ENCODE measurements at regions not wholly inside any gene's neighbourhood (a gene's known extent, or its start where the extent isn't known, plus 50 kb on each side); places are given as distances from the start of the nearest gene placed in this dataset.

DNA sequence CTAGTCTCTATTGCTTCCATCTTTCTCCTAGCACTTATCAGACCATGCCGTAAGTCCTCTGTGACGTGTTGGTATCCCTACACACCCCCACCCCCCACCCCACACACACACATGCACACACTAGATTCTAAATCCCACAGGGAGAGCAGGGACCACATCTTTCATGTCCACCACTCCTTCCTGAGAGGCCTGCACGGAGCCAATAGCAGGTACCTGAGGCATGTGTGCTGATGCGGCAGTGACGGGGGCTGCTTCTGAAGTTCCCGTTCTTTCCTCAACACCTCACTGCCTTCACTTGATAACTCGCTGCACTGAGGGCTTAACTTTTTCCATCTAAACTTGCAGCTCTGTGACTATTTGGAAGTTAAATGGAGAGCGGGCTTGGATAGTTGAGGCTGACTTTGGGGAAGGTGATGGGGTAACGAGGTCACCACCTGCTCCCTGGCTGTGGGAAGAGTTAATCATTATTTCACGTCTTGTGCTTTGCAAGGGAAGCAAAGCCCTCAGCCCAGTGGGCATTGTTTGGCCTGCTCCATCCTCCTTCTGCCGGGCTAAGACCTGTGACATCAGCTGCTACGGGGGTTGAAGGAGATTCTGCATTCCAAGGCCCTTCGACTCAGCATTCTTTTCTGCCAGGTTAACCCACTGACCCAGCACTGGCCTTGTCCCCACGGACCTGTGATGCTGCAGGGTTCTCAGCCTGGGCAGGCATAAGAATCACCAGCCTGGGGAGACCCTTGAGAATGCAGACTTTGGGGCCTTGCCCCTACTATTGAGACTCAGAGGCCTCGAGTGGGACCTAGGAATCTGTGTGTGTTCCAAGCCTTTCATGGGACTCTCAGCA is 187.8 kb downstream of the ANKRD60 start:
- ChIA-PET CTCF (no interaction called here), POLR2A (no interaction called here)
- ATAC-seq (replicated peaks in 1 of 4), result no peak
- H3K27me3 ChIP-seq (replicated peaks in 1 of 2; ENCODE audit: control insufficient read depth in 2 of 2, extremely low read depth in 1 of 2, insufficient read depth in 2 of 2, low read length in 1 of 2), result peaks cover 0 to 27% of the 10 kb centered on the region in 2 experiments
- H3K27ac Mint-ChIP-seq, result no peak overlapping the region
- H3K4me3 ChIP-seq (ENCODE audit: control insufficient read depth in 1 of 2, extremely low read depth in 1 of 2, low read length in 1 of 2), result no peak overlapping the region
- H3K9me3 ChIP-seq, result no peaks in the 10 kb centered on the region
- H3K36me3 ChIP-seq (ENCODE audit: control insufficient read depth in 2 of 2, extremely low read depth in 1 of 2, insufficient read depth in 1 of 2, low read length in 1 of 2), result no peaks in the 10 kb centered on the region
- no peaks in the 10 kb centered on the region for H3K36me3 Mint-ChIP-seq
- no peak overlapping the region for H3K4me3 Mint-ChIP-seq
- H3K27me3 Mint-ChIP-seq, result peaks cover 17 to 19% of the 10 kb centered on the region in 2 donors
- no peak overlapping the region for H3K27ac ChIP-seq (ENCODE audit: low read length)
- 67% methylated on average over 13 of the region's 15 CpGs for WGBS (ENCODE audit: insufficient coverage)
- H3K4me1 Mint-ChIP-seq, result no peaks in the 10 kb centered on the region
- no peaks in the 10 kb centered on the region for H3K9me3 Mint-ChIP-seq
- no peak for DNase-seq
- no peaks in the 10 kb centered on the region for H3K4me1 ChIP-seq (ENCODE audit: control insufficient read depth in 1 of 2, extremely low read depth in 1 of 2, insufficient read depth in 2 of 2, low read length in 2 of 2)

DNA sequence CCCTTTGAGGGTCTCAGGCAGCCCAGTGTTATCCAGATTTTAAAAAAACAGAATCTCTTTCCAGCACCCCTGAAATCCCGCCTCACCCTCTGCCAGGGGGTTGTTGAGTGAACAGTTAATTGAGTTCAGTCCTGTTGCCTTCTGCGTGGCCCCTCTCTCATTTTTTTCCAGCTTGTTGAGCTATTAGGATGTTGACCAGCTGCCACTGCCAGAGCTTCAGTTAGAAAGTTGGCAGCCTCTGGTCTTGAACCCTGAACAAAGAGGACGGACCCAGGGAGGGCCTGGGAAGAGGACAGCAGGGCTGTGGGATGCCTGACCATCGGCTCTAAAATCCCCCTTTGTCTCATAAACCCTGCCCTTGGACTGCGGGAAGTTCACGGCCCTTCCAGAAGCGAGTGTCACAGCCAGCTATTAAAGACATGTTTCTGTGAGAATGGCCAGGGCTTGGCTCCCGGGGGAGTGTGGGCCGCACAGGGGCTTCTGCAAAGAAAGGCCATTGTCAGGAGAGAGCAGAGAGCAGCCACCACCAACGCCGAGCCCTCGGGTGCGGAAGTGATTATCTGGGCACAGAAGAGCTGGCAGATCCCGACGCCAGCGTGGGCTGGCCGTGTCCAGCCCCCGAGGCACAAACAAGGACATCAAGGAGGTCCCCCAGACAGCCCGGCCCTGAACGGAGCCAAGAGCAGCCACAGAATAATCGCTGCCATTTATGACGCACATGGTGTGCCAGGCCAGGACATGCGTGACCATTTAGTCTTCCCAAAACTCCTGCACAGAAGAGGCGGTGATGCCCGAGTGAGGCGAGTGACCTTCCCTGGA is 189.0 kb downstream of the ANKRD60 start:
- no peaks in the 10 kb centered on the region for H3K4me1 Mint-ChIP-seq
- ChIA-PET CTCF (no interaction called here), POLR2A (no interaction called here)
- no peaks in the 10 kb centered on the region for H3K9me3 ChIP-seq
- no peaks in the 10 kb centered on the region for H3K9me3 Mint-ChIP-seq
- no peak overlapping the region for H3K4me3 ChIP-seq (ENCODE audit: control insufficient read depth in 1 of 2, extremely low read depth in 1 of 2, low read length in 1 of 2)
- WGBS (ENCODE audit: insufficient coverage), result 83% methylated on average over 21 of the region's 26 CpGs
- H3K27me3 Mint-ChIP-seq, result peaks cover 12 to 19% of the 10 kb centered on the region in 2 donors
- no peak overlapping the region for H3K4me3 Mint-ChIP-seq
- H3K36me3 Mint-ChIP-seq, result no peaks in the 10 kb centered on the region
- DNase-seq, result no peak
- no peaks in the 10 kb centered on the region for H3K36me3 ChIP-seq (ENCODE audit: control insufficient read depth in 2 of 2, extremely low read depth in 1 of 2, insufficient read depth in 1 of 2, low read length in 1 of 2)
- H3K27ac Mint-ChIP-seq, result no peak overlapping the region
- peaks cover 0 to 27% of the 10 kb centered on the region in 2 experiments for H3K27me3 ChIP-seq (replicated peaks in 1 of 2; ENCODE audit: control insufficient read depth in 2 of 2, extremely low read depth in 1 of 2, insufficient read depth in 2 of 2, low read length in 1 of 2)
- H3K4me1 ChIP-seq (ENCODE audit: control insufficient read depth in 1 of 2, extremely low read depth in 1 of 2, insufficient read depth in 2 of 2, low read length in 2 of 2), result no peaks in the 10 kb centered on the region
- no peak for ATAC-seq (replicated peaks in 1 of 4)
- H3K27ac ChIP-seq (ENCODE audit: low read length), result no peak overlapping the region

DNA sequence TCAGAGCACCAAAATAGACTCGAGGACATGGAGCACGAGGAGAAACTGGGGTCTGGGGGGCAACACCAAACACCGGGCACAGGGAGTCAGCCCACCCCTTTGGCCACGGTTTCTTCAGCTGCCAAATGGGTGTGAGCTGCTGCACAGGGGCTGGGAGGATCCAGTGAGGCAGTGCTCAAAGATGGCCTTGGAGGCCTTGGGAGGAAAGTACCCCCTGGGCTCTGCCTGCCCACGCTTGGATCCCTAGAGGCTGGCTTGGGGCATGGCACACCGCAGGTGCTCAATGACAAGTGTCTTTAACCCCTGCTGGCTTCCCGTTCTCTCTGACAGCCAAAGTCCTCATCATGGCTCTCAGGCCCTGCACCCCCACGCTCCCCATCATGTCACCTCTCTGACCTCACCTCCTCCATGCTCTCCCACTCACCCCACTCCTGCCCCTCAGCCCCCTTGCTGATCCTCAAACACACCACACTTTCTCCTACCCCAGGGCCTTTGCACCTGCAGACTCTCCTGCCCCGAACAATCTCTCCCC is 190.3 kb downstream of the ANKRD60 start:
- H3K4me1 ChIP-seq (ENCODE audit: control insufficient read depth in 1 of 2, extremely low read depth in 1 of 2, insufficient read depth in 2 of 2, low read length in 2 of 2), result no peaks in the 10 kb centered on the region
- H3K4me1 Mint-ChIP-seq, result no peaks in the 10 kb centered on the region
- H3K4me3 ChIP-seq (ENCODE audit: control insufficient read depth in 1 of 2, extremely low read depth in 1 of 2, low read length in 1 of 2), result no peak overlapping the region
- POLR2A ChIA-PET, result no interaction called here
- peaks cover 10 to 21% of the 10 kb centered on the region in 2 donors for H3K27me3 Mint-ChIP-seq
- H3K9me3 ChIP-seq, result no peaks in the 10 kb centered on the region
- H3K27ac Mint-ChIP-seq, result no peak overlapping the region
- H3K27me3 ChIP-seq (replicated peaks in 1 of 2; ENCODE audit: control insufficient read depth in 2 of 2, extremely low read depth in 1 of 2, insufficient read depth in 2 of 2, low read length in 1 of 2), result peaks cover 0 to 16% of the 10 kb centered on the region in 2 experiments
- H3K9me3 Mint-ChIP-seq, result no peaks in the 10 kb centered on the region
- no peak for DNase-seq
- CTCF ChIA-PET, result no interaction called here
- no peak for ATAC-seq (replicated peaks in 1 of 4)
- H3K4me3 Mint-ChIP-seq, result no peak overlapping the region
- H3K36me3 Mint-ChIP-seq, result no peaks in the 10 kb centered on the region
- H3K36me3 ChIP-seq (ENCODE audit: control insufficient read depth in 2 of 2, extremely low read depth in 1 of 2, insufficient read depth in 1 of 2, low read length in 1 of 2), result no peaks in the 10 kb centered on the region
- 76% methylated on average over 8 of the region's 9 CpGs for WGBS (ENCODE audit: insufficient coverage)
- H3K27ac ChIP-seq (ENCODE audit: low read length), result no peak overlapping the region

DNA sequence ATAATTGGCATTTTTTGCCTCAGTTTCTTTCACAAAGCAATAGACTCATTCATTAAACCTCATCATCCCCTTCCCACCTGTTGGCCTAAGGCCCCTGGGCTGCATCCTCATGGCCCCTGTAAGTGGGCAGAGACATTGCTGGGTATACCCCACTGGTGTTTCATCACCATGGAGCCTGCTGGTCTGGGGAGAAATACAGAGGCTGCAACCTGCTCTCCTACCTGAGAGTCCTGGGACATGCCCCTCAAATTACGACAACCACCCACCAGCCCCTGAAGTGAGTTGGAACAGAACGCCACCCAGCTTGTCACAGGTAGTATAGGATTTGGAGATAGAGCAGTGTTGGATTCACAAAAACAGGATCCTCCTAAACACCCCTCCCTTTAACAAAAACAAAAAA is 190.8 kb downstream of the ANKRD60 start:
- ATAC-seq (replicated peaks in 1 of 4) (no peak), DNase-seq (no peak)
- no CpG with 5 or more reads among the region's 2 CpGs for WGBS (ENCODE audit: insufficient coverage)
- no peaks in the 10 kb centered on the region for H3K9me3 ChIP-seq
- H3K4me3 ChIP-seq (ENCODE audit: control insufficient read depth in 1 of 2, extremely low read depth in 1 of 2, low read length in 1 of 2), result no peak overlapping the region
- no peaks in the 10 kb centered on the region for H3K36me3 ChIP-seq (ENCODE audit: control insufficient read depth in 2 of 2, extremely low read depth in 1 of 2, insufficient read depth in 1 of 2, low read length in 1 of 2)
- H3K4me3 Mint-ChIP-seq, result no peak overlapping the region
- peaks cover 0 to 14% of the 10 kb centered on the region in 2 experiments for H3K27me3 ChIP-seq (replicated peaks in 1 of 2; ENCODE audit: control insufficient read depth in 2 of 2, extremely low read depth in 1 of 2, insufficient read depth in 2 of 2, low read length in 1 of 2)
- no peak overlapping the region for H3K27ac ChIP-seq (ENCODE audit: low read length)
- H3K9me3 Mint-ChIP-seq, result no peaks in the 10 kb centered on the region
- no peaks in the 10 kb centered on the region for H3K36me3 Mint-ChIP-seq
- no peaks in the 10 kb centered on the region for H3K4me1 Mint-ChIP-seq
- ChIA-PET CTCF (no interaction called here), POLR2A (no interaction called here)
- peaks cover 14 to 20% of the 10 kb centered on the region in 2 donors for H3K27me3 Mint-ChIP-seq
- no peak overlapping the region for H3K27ac Mint-ChIP-seq
- no peaks in the 10 kb centered on the region for H3K4me1 ChIP-seq (ENCODE audit: control insufficient read depth in 1 of 2, extremely low read depth in 1 of 2, insufficient read depth in 2 of 2, low read length in 2 of 2)

DNA sequence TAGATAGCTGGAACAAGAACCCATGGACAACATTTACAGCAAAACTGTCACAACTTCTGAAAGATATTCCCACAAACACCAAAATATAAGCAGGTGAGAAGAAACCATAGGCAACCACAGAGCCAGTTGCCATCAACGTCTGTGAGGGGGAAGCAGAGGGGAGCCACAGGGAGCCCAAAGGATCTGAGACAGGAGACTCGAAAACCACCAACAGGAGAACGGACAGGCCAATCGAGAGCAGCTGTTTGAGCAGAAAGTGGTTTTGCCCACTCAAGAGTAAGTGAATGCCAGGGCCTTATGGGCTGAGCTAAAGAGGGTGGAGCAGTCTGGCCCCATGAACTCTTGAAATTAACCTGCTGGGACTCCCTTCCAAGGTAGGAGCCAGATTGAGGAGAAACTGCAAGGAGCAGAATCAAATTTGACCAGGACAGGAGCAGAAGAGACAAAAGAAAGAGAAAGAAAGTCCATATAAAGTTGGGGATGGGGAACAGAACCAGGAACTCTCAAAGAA is 195.4 kb downstream of the ANKRD60 start:
- ChIA-PET CTCF (no interaction called here), POLR2A (interaction anchor here in 1 of 2 donors (0.7 kb wide), 1 partner anchor 12 kb away, joined by 3 read pairs; no protein-coding TSS in a partner anchor)
- no peak overlapping the region for H3K27ac ChIP-seq (ENCODE audit: low read length)
- no peaks in the 10 kb centered on the region for H3K9me3 Mint-ChIP-seq
- H3K36me3 Mint-ChIP-seq, result no peaks in the 10 kb centered on the region
- DNase-seq, result no peak
- ATAC-seq (replicated peaks in 1 of 4), result no peak
- H3K27me3 Mint-ChIP-seq, result peaks cover 26 to 39% of the 10 kb centered on the region in 2 donors
- H3K27me3 ChIP-seq (replicated peaks in 1 of 2; ENCODE audit: control insufficient read depth in 2 of 2, extremely low read depth in 1 of 2, insufficient read depth in 2 of 2, low read length in 1 of 2), result peaks cover 5 to 10% of the 10 kb centered on the region in 2 experiments
- H3K4me1 Mint-ChIP-seq, result peaks cover 0 to 2% (median 0%) of the 10 kb centered on the region in 3 donors
- H3K4me1 ChIP-seq (ENCODE audit: control insufficient read depth in 1 of 2, extremely low read depth in 1 of 2, insufficient read depth in 2 of 2, low read length in 2 of 2), result no peaks in the 10 kb centered on the region
- H3K27ac Mint-ChIP-seq, result no peak overlapping the region
- H3K4me3 ChIP-seq (ENCODE audit: control insufficient read depth in 1 of 2, extremely low read depth in 1 of 2, low read length in 1 of 2), result no peak overlapping the region
- no peak overlapping the region for H3K4me3 Mint-ChIP-seq
- no peaks in the 10 kb centered on the region for H3K36me3 ChIP-seq (ENCODE audit: control insufficient read depth in 2 of 2, extremely low read depth in 1 of 2, insufficient read depth in 1 of 2, low read length in 1 of 2)
- 67% methylated on average over 3 of the region's 4 CpGs for WGBS (ENCODE audit: insufficient coverage)
- H3K9me3 ChIP-seq, result no peaks in the 10 kb centered on the region

DNA sequence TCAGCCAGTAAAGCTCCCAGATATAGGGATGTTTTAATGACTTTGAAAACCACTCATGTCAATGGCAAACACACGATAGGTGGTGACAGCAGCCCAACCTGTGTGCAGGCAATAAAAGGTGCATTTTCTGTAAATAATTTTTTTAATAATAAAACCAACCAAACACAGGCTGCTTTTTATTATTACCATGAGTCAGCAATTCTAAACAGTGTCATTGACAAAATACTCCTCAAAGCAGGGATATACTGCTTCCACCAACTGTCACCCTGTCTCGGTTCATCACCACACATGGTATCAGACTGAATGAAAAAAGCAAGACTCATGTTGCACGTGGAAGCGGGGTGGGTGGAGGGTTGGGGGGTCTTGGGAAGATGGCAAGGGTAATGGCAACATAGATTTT is 195.9 kb downstream of the ANKRD60 start:
- Mint-ChIP-seq H3K27me3 (peaks cover 26 to 39% of the 10 kb centered on the region in 2 donors), H3K4me3 (no peak overlapping the region), H3K27ac (no peak overlapping the region), H3K36me3 (no peaks in the 10 kb centered on the region), H3K4me1 (peaks cover 0 to 2% (median 0%) of the 10 kb centered on the region in 3 donors), H3K9me3 (no peaks in the 10 kb centered on the region)
- WGBS (ENCODE audit: insufficient coverage), result no CpG with 5 or more reads among the region's 4 CpGs
- peaks cover 5 to 9% of the 10 kb centered on the region in 2 experiments for H3K27me3 ChIP-seq (replicated peaks in 1 of 2; ENCODE audit: control insufficient read depth in 2 of 2, extremely low read depth in 1 of 2, insufficient read depth in 2 of 2, low read length in 1 of 2)
- CTCF ChIA-PET, result no interaction called here
- ATAC-seq (replicated peaks in 1 of 4), result no peak
- H3K36me3 ChIP-seq (ENCODE audit: control insufficient read depth in 2 of 2, extremely low read depth in 1 of 2, insufficient read depth in 1 of 2, low read length in 1 of 2), result no peaks in the 10 kb centered on the region
- no peaks in the 10 kb centered on the region for H3K9me3 ChIP-seq
- no peak for DNase-seq
- H3K4me3 ChIP-seq (ENCODE audit: control insufficient read depth in 1 of 2, extremely low read depth in 1 of 2, low read length in 1 of 2), result no peak overlapping the region
- H3K4me1 ChIP-seq (ENCODE audit: control insufficient read depth in 1 of 2, extremely low read depth in 1 of 2, insufficient read depth in 2 of 2, low read length in 2 of 2), result no peaks in the 10 kb centered on the region
- POLR2A ChIA-PET, result no interaction called here
- H3K27ac ChIP-seq (ENCODE audit: low read length), result no peak overlapping the region

All from T-cell (primary cell).